ENCODE measurements at regions not wholly inside any gene's neighbourhood (a gene's known extent, or its start where the extent isn't known, plus 50 kb on each side); places are given as distances from the start of the nearest gene placed in this dataset.

DNA sequence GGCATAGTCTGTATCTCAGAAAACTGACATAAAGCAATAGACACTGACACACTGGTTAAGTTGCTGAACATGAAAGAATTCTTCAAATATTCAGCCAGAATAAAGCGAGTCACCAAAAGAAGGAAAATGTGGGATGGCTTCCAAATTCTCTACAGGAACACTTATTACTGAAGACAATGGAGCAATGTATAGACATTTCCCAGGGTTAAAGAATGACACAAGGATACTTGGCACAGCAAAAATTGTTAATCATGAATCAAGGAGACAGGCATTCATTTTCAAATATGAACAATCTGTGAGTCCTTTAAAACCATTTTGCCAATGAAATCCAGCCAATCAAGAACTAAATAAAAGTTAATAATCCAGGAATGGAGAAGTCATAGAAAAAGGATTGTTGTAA is 92.5 kb downstream of the MTX3 start (continued):
- TF ChIP-seq, protein P1, sequence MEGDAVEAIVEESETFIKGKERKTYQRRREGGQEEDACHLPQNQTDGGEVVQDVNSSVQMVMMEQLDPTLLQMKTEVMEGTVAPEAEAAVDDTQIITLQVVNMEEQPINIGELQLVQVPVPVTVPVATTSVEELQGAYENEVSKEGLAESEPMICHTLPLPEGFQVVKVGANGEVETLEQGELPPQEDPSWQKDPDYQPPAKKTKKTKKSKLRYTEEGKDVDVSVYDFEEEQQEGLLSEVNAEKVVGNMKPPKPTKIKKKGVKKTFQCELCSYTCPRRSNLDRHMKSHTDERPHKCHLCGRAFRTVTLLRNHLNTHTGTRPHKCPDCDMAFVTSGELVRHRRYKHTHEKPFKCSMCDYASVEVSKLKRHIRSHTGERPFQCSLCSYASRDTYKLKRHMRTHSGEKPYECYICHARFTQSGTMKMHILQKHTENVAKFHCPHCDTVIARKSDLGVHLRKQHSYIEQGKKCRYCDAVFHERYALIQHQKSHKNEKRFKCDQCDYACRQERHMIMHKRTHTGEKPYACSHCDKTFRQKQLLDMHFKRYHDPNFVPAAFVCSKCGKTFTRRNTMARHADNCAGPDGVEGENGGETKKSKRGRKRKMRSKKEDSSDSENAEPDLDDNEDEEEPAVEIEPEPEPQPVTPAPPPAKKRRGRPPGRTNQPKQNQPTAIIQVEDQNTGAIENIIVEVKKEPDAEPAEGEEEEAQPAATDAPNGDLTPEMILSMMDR (IDR thresholded peaks at IDR 0.05; ENCODE audit: control extremely low read depth in 1 of 3, insufficient read depth in 1 of 3, low read depth in 1 of 3, low read length in 3 of 3): no peak
- TF ChIP-seq JUND (IDR thresholded peaks at IDR 0.05; ENCODE audit: low read length) (no peak), TBP (IDR thresholded peaks at IDR 0.05; ENCODE audit: low read depth, low read length) (no peak), SP2 (IDR thresholded peaks at IDR 0.05; ENCODE audit: low read length) (no peak), EP300 (IDR thresholded peaks at IDR 0.05; ENCODE audit: borderline replicate concordance in 1 of 2, low read depth in 2 of 2, low read length in 2 of 2) (no peak), RAD21 (IDR thresholded peaks at IDR 0.05 in 1 of 2, conservative IDR thresholded peaks at IDR 0.05 in 1 of 2; ENCODE audit: low read depth in 2 of 2, low read length in 2 of 2) (no peak)
- TF ChIP-seq, protein P2, sequence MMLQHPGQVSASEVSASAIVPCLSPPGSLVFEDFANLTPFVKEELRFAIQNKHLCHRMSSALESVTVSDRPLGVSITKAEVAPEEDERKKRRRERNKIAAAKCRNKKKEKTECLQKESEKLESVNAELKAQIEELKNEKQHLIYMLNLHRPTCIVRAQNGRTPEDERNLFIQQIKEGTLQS (IDR thresholded peaks at IDR 0.05; ENCODE audit: insufficient read depth, low read depth, low read length): no peak
